GM21529 (cell line): ENCODE measurements at regions not wholly inside any gene's neighbourhood (a gene's known extent, or its start where the extent isn't known, plus 50 kb on each side); places are given as distances from the start of the nearest gene placed in this dataset.

Experiments used
- ATAC-seq: cut with Tn5 transposase; IDR thresholded peaks from one replicate; pipeline ENCODE4 v1.9.1; 2021; ENCODE audit not compliant: unreplicated experiment

DNA sequence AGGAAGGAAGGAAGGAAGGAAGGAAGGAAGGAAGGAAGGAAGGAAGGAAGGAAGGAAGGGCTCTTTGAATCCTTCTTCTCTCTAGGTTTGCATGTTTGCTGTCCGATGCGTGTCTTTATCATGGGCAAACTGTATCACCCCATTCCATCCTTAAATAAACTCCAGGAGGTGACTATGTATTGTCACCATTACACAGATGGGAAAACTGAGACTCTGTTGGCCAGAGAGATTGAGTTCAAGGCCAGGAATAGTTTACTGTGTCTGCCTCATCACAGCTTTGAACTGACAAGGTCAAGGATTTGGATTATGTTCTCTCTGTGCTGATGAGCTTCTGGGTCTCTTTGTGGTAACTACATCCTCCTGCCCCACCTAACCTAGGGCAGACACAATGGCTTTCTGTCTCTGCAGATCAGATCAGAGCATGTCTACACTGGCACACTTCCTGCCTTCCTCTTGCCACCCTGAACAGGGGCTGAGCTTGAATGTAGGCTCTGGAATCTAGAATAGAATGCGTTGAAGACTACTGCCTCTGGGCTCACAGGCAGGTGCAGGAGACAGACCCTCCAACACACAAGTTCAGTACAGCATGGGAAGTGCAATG is 78.9 kb upstream of the MAP1LC3B2 start:
- no peak for ATAC-seq

DNA sequence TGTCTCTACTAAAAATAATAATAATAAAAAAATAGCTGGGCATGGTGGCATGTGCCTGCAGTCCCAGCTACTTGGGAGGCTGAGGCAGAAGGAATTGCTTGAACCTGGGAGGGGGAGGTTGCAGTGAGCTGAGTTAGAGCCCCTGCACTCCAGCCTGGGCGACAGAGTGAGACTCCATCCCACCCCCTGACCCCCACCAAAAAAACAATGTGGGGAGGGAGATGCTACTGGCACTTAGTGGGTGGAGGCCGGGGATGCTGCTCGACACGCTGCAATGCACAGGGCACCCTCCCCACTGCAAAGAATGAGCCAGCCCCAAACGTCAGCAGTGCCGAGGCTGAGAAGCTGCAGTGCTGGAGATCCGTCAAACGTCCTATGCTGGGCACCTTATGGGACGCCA is 77.5 kb upstream of the MAP1LC3B2 start:
- no peak for ATAC-seq

DNA sequence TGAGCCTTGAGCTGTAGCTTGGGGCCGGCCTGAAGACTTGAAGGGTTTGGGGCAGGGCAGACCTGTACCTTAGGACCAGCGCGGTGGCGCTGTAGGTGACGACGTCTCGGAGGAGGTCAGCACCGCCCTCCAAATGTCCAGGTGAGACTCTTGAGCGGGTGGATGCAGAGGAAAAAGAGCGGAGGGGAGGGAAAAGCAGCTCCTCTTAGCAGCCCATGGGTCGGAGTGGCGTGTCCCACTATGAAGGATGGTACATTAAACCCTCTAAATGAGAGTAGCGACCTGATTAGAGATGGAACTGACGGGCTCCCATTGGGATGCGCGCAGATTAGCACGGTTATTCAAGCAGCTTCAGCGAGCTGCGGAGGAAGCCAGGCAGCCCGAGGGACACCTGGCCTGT is 77.0 kb upstream of the MAP1LC3B2 start:
- no peak for ATAC-seq

DNA sequence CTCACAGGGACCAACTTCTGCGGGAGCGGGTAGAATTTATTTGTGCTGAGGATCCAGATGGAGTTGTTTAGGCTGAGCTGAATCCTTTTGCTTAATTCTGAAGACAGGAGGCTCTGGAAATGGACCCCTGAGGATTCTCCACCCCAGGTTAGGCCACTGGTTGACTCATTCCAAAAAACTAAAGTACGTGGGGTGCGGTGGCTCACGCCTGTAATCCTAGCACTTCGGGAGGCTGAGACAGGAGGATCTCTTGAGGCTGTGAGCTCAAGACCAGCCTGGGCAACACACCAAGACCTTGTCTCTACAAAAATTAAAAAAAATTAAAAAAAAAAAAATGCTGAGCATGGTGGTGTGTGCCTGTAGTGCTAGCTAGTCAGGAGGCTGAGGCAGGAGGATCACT is 76.3 kb upstream of the MAP1LC3B2 start:
- no peak for ATAC-seq

DNA sequence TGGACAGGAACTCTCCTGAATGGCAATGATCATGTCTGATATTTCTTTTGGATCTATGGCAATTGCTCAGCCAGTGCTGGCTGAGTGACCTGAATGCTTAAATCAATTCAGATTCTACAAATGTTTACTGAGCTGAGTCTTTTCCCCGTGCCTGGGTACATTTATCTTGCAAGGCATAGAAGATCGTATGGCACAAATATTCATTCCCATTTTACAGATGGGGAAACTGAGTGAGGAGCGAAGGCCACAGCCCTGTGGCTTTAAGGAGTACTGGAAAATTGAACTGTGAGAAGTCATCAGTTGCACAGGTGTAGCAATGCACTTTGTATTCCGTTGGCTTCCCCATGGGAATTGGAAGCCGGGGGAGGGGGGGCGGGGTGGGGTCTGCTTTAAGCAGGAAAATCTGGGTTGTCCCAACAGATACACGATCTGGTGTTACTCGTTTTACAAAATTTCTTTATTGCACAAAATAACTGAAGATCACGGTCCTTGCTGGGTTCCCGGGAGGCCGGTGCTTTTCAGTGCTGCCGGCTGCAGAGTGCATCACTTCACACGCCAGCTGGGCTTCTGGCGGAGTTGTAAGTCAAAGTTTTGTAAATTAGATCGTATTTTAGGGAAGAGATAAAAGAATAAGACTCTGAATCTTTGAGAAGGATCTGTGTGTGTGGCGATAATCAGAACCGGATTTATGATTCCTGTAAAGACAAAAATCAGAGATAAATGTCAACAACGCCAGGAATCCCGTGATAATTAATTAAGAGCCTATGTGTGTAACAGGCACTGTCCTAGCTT is 75.0 kb upstream of the MAP1LC3B2 start:
- ATAC-seq: no peak

DNA sequence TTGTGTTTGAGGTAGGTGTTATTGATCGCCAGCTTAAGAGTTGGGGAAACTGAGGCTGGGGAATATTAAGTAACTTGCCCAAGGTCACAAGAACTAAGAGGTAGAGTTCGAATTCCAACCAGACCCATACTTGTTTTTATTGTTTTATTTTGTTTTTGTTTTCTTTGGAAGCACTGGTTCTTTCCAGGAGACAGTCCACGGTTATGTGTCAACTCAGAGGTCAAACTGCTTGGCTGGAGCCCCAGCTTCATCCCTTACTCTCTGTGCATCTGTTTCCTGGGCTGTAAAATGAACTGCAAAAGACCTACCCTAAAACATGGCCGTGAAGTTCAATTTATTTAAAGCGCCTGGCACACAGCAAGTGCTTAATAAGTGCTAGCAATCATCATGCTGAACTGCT is 74.4 kb upstream of the MAP1LC3B2 start:
- no peak for ATAC-seq

DNA sequence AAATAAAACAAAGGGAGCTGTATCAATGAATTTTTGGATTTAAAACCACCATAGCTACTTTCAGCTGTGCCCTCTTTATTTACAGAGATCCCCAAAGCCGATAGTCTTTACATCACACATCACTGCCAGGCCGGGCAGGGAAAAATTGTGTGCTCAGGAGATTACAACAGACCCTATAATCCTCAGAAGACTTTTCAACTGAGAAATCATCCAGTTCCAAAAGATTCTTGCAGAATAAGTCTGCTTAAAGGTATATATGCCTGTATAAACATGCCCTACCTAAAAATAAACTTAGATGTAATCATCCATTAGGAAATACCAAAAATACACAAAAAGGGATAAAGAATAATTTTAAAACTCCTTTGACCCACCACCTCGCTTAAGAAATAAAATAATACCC is 70.1 kb upstream of the MAP1LC3B2 start:
- ATAC-seq: no peak

DNA sequence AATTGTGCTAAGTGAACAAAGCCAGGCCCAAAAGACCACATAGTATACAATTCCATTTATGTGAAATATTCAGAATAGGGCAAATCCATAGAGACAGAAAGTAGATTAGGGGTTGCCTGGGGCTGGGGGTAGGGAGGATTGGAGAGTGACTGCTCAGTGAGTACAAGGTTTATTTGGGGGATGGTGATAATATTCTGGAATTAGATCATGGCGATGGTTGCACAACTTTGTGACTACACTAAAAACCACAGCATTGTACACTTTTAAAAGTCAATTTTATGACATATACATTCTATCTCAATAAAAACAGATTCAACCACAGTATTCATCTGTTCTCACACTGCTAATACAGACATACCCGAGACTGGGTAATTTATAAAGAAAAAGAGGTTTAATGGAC is 68.7 kb upstream of the MAP1LC3B2 start:
- ATAC-seq: no peak

DNA sequence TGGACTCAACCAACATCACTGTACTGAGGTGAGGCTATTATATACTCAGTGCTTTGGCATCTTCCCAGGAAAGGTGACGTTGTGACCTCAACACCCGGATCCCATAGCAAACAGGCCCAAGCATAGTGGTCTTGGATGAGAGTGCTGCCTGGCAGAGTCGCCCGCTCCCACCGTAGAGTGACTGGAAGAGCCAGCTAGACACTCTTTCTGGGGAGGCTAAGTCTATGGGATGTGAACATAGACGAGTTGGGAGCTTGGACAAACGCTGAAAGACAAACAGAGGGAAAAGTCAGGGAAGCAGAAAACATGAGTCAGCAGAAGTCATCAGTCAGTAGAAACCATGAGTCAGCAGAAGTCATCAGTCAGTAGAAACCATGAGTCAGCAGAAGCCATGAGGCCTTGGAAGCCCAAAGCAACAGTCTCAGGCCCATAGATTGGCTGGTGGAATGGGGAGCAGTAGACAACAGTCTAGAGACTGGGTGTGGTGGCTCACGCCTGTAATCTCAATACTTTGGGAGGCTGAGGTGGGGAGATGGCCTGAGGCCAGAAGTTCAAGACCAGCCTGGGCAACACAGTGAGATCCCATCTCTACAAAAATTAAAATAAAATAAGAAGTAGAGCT is 66.4 kb upstream of the MAP1LC3B2 start:
- ATAC-seq: no peak

DNA sequence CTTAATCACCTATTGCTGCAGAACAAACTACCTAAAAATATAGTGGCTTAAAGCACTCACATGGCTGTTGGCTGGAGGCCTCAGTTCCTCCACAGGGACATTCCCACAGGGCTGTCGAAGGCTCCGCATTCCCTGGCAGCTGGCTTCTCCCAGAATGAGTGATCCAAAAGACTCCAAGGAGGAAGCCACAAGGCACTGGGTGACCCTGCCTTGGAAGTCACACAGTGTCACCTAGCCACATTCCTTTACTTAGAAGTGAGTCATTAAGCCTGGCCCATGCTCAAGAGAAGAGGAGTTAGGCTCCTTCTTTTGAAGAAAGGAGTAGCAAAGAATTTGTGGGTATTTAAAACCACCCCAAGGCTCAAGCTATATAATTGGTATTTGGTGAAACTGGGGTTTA is 63.9 kb upstream of the MAP1LC3B2 start:
- no peak for ATAC-seq

DNA sequence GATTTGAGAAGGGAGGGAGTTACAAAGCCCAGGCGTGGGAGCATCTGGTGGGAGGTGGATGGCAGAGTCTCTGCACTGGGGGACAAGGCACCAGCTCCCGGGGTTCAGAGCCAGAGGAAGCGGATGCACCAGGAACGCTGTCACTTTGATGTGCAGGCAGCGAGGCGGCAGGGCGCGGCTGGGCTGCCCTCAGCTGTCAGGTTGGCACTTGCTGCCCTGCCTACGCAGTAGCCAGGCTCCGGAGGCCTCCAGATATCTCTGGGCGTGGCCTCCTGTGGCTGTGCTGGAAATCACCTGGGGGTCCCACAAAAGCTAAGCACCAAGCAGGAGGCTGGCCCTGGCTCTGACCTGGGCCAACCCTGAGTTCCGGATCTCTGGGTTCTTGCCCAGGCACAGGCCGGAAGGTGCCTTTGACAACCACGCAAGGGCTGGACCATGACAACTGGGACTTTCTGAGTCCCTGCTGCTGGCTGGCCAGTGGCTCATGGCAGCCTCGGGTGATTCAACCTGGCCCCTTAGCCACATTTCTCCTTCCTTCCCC is 62.1 kb upstream of the MAP1LC3B2 start:
- ATAC-seq: no peak

DNA sequence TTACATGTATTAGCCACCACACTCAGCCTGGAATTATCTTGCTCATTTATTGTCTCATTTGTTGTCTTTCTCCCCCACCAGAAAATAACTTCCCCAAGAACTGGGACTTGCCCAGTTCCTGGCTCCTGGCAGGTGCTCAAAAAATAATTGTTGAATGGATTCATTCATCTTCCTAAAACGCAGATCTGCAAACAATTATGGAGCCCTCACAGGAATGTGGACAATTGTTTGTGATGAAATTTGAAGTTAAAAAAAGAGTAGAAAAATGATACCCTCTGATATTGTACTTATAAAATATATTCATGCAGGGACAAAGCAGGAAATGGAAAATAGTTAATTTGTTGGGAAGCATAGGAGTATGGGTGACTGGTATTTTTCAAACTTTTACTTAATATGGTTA is 60.7 kb upstream of the MAP1LC3B2 start:
- no peak for ATAC-seq

DNA sequence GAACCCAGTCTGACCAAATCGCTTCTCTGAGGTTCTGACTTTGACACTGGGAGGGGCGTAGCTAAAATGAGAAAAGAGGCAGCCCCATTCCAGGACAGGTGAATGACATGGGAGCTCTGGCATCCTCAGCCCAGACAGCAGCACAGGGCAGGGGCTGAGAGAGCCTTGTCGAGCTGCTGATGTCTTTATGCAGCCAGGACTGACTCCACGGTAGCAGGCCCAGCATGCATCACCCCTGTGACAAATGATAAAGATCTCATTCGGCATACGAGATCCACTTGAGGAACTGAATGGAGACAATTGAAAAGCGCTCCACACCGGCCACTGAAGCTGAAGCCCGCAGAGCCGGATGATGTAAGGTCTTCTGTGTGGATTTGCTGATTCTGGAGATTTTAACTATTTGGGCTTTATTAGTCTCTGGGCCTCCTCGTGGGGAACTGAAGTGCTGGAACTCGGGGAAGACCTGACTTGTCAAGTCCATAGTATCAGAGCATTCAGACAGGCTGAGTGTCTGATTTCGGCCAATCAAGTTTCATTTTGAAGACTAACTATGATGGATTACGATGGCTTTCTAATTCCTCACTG is 56.9 kb upstream of the MAP1LC3B2 start:
- ATAC-seq: no peak

DNA sequence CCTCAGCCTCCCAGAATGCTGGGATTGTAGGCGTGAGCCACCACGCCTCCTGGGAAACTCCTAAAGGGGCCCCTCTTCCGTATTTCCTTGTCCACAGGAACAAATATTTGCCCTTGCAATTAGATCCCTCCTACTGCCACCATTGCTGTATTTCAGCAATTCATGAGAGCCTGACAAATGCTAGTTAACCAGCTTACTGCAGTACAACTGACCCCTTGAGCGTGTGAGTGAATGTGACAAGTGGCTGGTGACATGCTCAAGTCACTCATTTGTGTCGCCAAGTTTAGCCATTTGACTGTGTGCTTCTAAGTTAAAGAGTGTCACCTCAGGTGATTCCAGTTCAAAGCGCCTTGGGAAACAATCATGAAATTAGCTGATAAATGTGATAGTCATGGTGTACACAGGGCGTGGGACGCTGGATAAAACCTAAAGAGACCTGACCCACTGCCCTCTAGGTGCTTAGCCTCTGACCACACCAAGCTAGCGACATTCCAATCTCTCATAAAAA is 56.1 kb upstream of the MAP1LC3B2 start:
- no peak for ATAC-seq

DNA sequence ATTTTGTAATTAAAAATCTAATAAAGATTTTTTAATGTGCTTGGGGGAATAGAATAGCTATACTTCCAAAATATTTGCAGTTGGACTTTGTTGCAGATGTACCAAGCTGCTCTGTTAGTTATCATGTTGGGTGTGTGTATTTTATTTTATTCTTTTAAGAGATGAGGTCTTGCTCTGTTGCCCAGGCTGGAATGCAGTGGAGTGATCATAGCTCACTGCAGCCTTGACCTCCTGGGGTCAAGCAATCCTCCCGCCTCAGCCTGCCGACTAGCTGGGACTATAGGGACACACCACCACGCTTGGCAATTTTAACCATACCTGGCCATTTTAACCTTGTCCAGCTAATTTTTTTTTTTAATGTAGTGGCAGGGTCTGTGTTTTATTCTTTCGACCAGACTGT is 54.7 kb upstream of the MAP1LC3B2 start:
- ATAC-seq: no peak

DNA sequence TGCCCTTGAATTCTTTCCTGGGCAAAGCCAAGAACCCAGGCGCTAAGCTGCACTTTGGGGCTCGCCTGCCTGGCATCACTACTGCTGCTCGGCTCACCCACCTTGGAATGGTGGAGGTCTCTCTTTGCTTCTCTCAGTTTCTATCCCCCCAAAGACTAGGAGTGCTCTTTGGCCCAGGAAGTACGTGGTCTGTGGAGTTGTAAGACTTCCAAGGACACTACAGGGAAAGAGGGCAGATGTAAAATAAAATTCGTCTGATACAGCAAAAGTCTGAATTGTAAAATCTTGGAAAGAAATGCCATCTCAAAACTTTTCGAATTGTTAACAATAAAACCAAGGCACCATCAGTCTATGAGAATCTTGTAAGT is 52.5 kb upstream of the MAP1LC3B2 start:
- no peak for ATAC-seq

DNA sequence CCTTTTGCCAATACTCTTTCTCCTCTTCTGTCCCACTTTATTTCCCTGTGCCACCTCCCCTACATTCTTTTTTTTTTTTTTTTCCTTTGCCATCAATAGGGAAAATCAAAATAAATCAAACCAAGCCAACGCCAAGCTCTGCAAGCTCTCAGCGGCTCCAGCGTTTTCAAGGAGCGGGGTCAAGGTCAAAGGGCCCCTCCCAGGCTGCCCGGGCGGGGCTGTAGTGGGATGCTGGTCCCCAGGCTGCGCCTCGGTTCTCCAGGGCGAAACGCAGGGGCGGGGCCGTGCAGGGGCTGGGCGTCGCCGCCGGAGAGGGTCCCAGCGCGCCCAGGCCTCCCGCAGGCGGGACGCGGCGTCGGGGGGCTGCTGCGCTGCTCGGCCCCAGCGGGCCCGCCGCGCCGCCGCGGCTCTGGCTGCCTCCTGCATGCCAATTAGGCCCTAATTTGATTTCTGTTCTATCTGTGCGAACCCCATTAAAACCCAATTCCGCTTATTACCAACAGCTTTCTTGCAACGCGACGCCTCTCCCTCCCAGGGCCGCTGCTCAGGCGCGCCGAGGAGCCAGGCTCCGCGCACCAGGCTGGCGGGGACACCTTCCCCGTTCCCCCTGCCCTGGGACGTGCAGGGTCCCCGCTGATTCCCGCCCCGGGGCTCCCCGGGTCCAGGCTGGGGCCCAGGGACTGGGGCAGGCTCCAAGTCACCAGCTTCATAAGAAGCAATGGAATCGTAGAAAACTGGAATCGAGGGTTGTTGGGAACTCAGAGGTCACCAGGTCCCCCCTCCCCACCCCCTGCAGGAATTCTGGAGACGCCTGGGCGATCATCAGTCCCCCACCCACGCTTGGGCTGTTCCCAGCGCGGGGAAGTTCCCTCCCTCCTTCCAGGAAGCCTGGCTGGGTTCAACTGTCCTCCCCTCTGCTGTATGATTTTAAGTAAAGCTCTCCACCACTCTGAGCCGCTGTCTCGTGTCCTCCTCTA is 50.7 kb upstream of the MAP1LC3B2 start:
- no peak for ATAC-seq
